ENCODE measurements at regions not wholly inside any gene's neighbourhood (a gene's known extent, or its start where the extent isn't known, plus 50 kb on each side); places are given as distances from the start of the nearest gene placed in this dataset.

DNA sequence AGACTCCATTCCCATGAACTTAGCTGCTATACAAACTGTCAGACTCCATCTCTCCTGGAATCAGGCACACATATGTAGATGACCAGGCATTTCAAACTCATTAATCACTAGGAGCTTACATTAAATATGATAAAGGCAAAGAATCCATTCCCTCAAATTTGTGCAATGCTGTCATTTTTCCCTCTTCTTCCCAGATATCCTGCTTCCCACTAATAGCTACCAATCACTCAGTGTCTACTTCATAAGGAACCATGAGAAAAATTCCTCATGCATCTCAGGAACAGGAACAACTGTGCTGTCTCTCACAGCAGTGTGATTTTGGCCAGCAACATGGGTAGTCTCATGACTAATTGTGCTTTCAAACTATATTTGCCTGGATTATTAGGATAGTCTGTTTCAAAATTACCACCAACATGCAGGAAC is 133.9 kb downstream of the DKK1 start:
- Histone ChIP-seq H3K4me3 (ENCODE audit: low read depth, low read length) (no peak overlapping the region), H3K27me3 (ENCODE audit: control insufficient read depth, insufficient read depth, low read length) (no peaks in the 10 kb centered on the region), H3K36me3 (ENCODE audit: control insufficient read depth, insufficient read depth, low read length) (no peaks in the 10 kb centered on the region)
- TF ChIP-seq, protein P1, sequence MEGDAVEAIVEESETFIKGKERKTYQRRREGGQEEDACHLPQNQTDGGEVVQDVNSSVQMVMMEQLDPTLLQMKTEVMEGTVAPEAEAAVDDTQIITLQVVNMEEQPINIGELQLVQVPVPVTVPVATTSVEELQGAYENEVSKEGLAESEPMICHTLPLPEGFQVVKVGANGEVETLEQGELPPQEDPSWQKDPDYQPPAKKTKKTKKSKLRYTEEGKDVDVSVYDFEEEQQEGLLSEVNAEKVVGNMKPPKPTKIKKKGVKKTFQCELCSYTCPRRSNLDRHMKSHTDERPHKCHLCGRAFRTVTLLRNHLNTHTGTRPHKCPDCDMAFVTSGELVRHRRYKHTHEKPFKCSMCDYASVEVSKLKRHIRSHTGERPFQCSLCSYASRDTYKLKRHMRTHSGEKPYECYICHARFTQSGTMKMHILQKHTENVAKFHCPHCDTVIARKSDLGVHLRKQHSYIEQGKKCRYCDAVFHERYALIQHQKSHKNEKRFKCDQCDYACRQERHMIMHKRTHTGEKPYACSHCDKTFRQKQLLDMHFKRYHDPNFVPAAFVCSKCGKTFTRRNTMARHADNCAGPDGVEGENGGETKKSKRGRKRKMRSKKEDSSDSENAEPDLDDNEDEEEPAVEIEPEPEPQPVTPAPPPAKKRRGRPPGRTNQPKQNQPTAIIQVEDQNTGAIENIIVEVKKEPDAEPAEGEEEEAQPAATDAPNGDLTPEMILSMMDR (IDR thresholded peaks at IDR 0.05; ENCODE audit: insufficient read depth, low read depth, low read length) = no peak
- no peak for DNase-seq (ENCODE audit: low read depth)
- ChIA-PET POLR2A (interaction anchor here (1.0 kb wide), 1 partner anchor 71 kb away, joined by 4 read pairs; no protein-coding TSS in a partner anchor), CTCF (interaction anchor here (0.6 kb wide), 1 partner anchor 81 kb away, joined by 3 read pairs; no protein-coding TSS in a partner anchor)

DNA sequence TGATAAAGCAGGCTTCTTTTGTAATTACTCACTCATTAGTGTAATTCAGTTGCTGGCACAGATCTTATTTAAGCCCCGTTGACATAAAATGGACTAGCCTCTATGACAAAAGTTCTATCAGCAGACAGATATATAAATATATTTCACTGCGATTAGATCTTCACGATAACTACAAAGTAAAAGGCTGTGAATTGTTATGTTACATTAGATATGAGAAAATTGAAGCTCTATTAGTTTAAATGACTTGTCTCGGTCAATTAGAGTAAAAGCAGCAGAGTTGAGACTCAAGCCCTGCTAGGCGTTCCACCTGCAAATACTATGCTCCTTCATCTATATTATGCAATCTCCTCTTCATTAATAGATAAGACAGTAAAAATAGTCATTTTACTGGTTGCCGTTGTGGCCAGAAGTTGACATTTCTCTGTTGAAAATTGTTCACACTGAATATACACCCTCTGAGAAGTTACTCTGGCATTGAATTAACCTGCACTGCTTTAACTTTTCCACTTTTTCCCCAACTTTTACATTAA is 136.7 kb downstream of the DKK1 start:
- no peaks in the 10 kb centered on the region for H3K27me3 ChIP-seq (ENCODE audit: control insufficient read depth, insufficient read depth, low read length)
- CTCF ChIA-PET = no interaction called here
- no peaks in the 10 kb centered on the region for H3K36me3 ChIP-seq (ENCODE audit: control insufficient read depth, insufficient read depth, low read length)
- H3K4me3 ChIP-seq (ENCODE audit: low read depth, low read length) = no peak overlapping the region
- TF ChIP-seq, protein P1 (IDR thresholded peaks at IDR 0.05; ENCODE audit: insufficient read depth, low read depth, low read length) = no peak
- no peak for DNase-seq (ENCODE audit: low read depth)
- POLR2A ChIA-PET = interaction anchor here (1.2 kb wide), 1 partner anchor 137 kb away, joined by 3 read pairs; the partner anchor contains the start of gene DKK1

DNA sequence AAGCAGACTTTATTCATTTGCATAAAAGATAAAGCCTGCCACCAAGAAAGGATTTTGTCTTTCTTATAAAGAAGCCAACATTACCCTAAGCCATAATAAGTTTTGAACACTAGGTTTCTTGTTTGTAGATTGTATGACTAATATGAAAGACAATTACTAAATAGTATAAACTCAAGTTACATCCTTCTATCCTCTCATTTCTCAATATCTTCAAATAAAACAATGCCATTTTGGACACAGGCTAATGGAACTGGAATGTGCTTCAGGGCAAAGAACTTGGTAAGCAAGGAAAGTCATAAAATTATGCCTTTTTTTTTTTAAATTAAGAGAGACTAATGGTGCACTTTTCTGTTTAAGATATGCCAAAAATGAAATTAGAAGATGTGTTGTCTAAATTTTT is 137.7 kb downstream of the DKK1 start:
- CTCF ChIA-PET = interaction anchor here (1.0 to 1.7 kb wide), 3 partner anchors 35 to 143 kb away, joined by 3 to 8 read pairs (median 3); no protein-coding TSS in a partner anchor
- H3K27me3 ChIP-seq (ENCODE audit: control insufficient read depth, insufficient read depth, low read length) = no peaks in the 10 kb centered on the region
- peak; percentile 96 for DNase-seq (ENCODE audit: low read depth)
- no peak overlapping the region for H3K4me3 ChIP-seq (ENCODE audit: low read depth, low read length)
- POLR2A ChIA-PET = interaction anchor here (0.7 kb wide), 1 partner anchor 170 kb away, joined by 5 read pairs; no protein-coding TSS in a partner anchor
- H3K36me3 ChIP-seq (ENCODE audit: control insufficient read depth, insufficient read depth, low read length) = no peaks in the 10 kb centered on the region
- TF ChIP-seq, protein P1 (IDR thresholded peaks at IDR 0.05; ENCODE audit: insufficient read depth, low read depth, low read length) = no peak

DNA sequence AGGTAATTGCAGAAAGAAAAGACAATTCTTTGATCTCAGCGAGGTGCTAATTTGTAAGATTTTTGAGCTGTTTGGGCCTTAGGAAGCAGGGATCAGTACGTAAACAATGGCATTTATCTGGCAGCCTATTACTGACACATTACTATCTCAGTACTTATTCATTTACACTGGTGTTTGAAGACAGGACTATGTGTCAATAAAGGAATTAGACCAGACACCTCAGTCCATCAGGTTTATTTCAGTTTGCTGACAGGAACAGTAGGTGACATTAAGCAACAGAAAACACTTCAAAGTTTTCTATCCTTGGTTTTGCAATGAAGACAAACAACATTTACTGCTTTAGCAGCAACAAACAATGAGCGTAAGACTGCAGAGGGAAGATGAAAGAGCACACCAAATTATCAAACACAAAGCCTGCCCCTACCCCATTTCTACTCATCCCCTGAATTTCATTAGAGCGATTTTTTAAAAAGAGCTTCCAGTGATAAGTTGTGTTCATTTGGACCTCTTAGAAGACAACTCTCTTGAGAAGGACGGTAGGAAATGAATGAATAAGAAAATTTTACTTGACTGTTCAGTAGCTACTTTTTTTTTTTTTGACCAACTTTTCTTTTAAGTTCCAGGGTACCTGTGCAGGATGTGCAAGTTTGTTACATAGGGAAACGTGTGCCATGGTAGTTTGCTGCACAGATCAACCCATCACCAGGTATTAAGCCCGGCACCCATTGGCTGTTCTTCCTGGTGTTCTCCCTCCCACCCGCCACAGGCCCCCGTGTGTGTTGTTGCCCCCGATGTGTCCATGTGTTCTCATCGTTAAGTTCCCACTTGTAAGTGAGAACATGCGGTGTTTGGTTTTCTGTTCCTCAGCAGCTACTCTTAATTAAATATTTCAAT is 138.8 kb downstream of the DKK1 start:
- Histone ChIP-seq H3K36me3 (ENCODE audit: control insufficient read depth, insufficient read depth, low read length) (no peaks in the 10 kb centered on the region), H3K4me3 (ENCODE audit: low read depth, low read length) (no peak overlapping the region), H3K27me3 (ENCODE audit: control insufficient read depth, insufficient read depth, low read length) (no peaks in the 10 kb centered on the region)
- POLR2A ChIA-PET = interaction anchor here (0.6 to 0.7 kb wide), 2 partner anchors 139 to 169 kb away, joined by 5 to 7 read pairs; partner anchors contain the start of gene DKK1
- DNase-seq (ENCODE audit: low read depth) = no peak
- CTCF ChIA-PET = interaction anchor here (1.0 to 1.7 kb wide), 3 partner anchors 34 to 144 kb away, joined by 3 to 8 read pairs (median 3); no protein-coding TSS in a partner anchor
- TF ChIP-seq, protein P1 (IDR thresholded peaks at IDR 0.05; ENCODE audit: insufficient read depth, low read depth, low read length) = no peak

DNA sequence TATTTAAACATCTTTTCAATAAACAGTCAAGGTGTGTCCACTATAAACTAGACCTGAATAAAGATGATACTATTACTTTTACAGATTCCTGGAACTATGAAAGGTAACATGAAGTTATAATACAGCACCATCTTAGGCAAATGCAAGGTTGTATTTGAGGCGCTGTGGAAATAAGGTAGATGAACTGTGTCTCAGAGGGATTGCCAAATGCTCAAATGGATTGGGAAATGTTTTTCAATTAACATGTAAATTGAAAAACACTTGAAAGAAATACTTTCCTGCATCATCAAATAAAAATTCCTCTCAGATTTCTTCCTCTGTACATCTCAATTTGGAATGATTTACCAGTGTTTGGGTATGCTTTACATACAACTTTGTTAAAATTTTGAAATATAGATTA is 139.4 kb downstream of the DKK1 start:
- Histone ChIP-seq H3K36me3 (ENCODE audit: control insufficient read depth, insufficient read depth, low read length) (no peaks in the 10 kb centered on the region), H3K27me3 (ENCODE audit: control insufficient read depth, insufficient read depth, low read length) (no peaks in the 10 kb centered on the region), H3K4me3 (ENCODE audit: low read depth, low read length) (no peak overlapping the region)
- ChIA-PET POLR2A (no interaction called here), CTCF (interaction anchor here (1.6 to 1.7 kb wide), 2 partner anchors 33 to 144 kb away, joined by 3 to 8 read pairs; no protein-coding TSS in a partner anchor)
- DNase-seq (ENCODE audit: low read depth) = no peak
- TF ChIP-seq, protein P1 (IDR thresholded peaks at IDR 0.05; ENCODE audit: insufficient read depth, low read depth, low read length) = no peak
